ENCODE measurements at regions not wholly inside any gene's neighbourhood (a gene's known extent, or its start where the extent isn't known, plus 50 kb on each side); places are given as distances from the start of the nearest gene placed in this dataset.
"Not testable (repeated sequence)": the region's sequence is repeated elsewhere in the genome, so short reads cannot be mapped to it uniquely, and the experiment has no call there.

DNA sequence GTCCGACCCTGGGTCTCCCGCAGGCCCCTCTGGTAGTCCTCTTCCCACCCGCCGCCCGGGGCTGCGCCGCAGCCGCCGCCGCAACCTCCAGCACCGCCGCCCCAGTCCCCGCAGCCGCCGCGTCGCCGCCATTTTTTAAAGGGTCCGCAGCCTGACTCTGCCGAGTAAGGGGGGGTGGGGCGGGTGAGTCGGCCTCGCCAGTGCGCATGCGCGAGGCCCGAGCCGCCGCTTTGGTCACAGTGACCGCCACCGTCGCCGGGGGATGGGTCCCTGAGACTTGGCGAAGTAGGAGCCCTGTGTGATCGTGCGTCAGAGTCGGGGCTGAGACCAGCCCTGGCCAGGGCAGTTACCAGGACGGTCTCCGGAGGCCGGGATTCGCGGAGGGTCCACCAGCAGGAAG, 532.8 kb downstream of the FOXD4L4 start:
- POLR2A ChIA-PET; H3K9me1 ChIP-seq (ENCODE audit: control insufficient read depth, insufficient read depth, low read length); H3K79me2 ChIP-seq (ENCODE audit: control insufficient read depth, insufficient read depth, low read length); H4K20me1 ChIP-seq (replicated peaks; ENCODE audit: control insufficient read depth, insufficient read depth, low read length); CTCF ChIA-PET (ENCODE audit: low intra/inter-chr PET ratio); H3K36me3 ChIP-seq (ENCODE audit: control insufficient read depth, insufficient read depth, low read length); H3K27me3 ChIP-seq (ENCODE audit: control insufficient read depth in 2 of 2, insufficient read depth in 2 of 2, low read length in 2 of 2); intact Hi-C loops (cut with micrococcal nuclease); H3K9me3 ChIP-seq (replicated peaks; ENCODE audit: control insufficient read depth, insufficient read depth, low read depth, low read length); in situ Hi-C loops (cut with MboI); H3K4me3 ChIP-seq; H3K4me2 ChIP-seq (ENCODE audit: insufficient read depth, low read length); BruUV-seq (replicated peaks); ATAC-seq; DNase-seq (ENCODE audit: extremely low read depth in 1 of 4, low spot score in 3 of 4); H2AFZ ChIP-seq (ENCODE audit: low read depth, low read length); H3K27ac ChIP-seq (ENCODE audit: extremely low read depth, low read depth, low read length); H3K4me1 ChIP-seq (replicated peaks in 1 of 2; ENCODE audit: control insufficient read depth in 2 of 2, insufficient read depth in 2 of 2, low read length in 2 of 2); H3K9ac ChIP-seq (ENCODE audit: insufficient read depth in 1 of 2, low read depth in 2 of 2, low read length in 2 of 2); FAIRE-seq: not testable (repeated sequence)
- TF ChIP-seq NRF1 (conservative IDR thresholded peaks at IDR 0.05 in 1 of 2, IDR thresholded peaks at IDR 0.05 in 1 of 2) = peak; percentile 65 to 70
- no CpG with 5 or more reads among the region's 42 CpGs for WGBS (ENCODE audit: insufficient coverage, low coverage, missing lambda C conversion rate)

DNA sequence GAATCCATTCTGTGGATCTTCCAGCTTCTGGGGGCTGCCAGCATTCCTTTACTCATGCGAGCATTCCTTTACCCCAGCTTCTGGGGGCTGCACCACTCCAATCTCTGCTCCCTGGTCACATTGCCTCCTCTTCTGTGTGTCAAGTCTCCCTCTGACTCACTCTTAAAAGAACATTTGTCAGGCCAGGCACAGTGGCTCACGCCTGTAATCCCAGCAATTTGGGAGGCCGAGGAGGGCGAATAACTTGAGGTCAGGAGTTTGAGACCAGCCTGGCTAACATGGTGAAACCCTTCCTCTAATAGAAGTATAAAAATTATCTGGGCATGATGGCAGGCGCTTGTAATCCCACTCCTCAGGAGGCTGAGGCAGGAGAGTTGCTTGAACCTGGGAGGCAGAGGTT, 541.9 kb downstream of the FOXD4L4 start:
- FAIRE-seq; DNase-seq (ENCODE audit: extremely low read depth in 1 of 4, low spot score in 3 of 4); BruUV-seq (replicated peaks); ATAC-seq; H3K79me2 ChIP-seq (ENCODE audit: control insufficient read depth, insufficient read depth, low read length); H3K36me3 ChIP-seq (ENCODE audit: control insufficient read depth, insufficient read depth, low read length); in situ Hi-C loops (cut with MboI); CTCF ChIA-PET (ENCODE audit: low intra/inter-chr PET ratio); H2AFZ ChIP-seq (ENCODE audit: low read depth, low read length); H4K20me1 ChIP-seq (replicated peaks; ENCODE audit: control insufficient read depth, insufficient read depth, low read length); intact Hi-C loops (cut with micrococcal nuclease); H3K4me2 ChIP-seq (ENCODE audit: insufficient read depth, low read length); H3K9ac ChIP-seq (ENCODE audit: insufficient read depth in 1 of 2, low read depth in 2 of 2, low read length in 2 of 2); H3K4me3 ChIP-seq; H3K27ac ChIP-seq (ENCODE audit: extremely low read depth, low read depth, low read length); H3K27me3 ChIP-seq (ENCODE audit: control insufficient read depth in 2 of 2, insufficient read depth in 2 of 2, low read length in 2 of 2); H3K4me1 ChIP-seq (replicated peaks in 1 of 2; ENCODE audit: control insufficient read depth in 2 of 2, insufficient read depth in 2 of 2, low read length in 2 of 2); H3K9me3 ChIP-seq (replicated peaks; ENCODE audit: control insufficient read depth, insufficient read depth, low read depth, low read length); H3K9me1 ChIP-seq (ENCODE audit: control insufficient read depth, insufficient read depth, low read length); POLR2A ChIA-PET: not testable (repeated sequence)
- 100% methylated on average over 2 of the region's 5 CpGs for WGBS (ENCODE audit: insufficient coverage, low coverage, missing lambda C conversion rate)

Data from K562 (cell line).